ENCODE measurements at regions not wholly inside any gene's neighbourhood (a gene's known extent, or its start where the extent isn't known, plus 50 kb on each side); places are given as distances from the start of the nearest gene placed in this dataset.
A peak's percentile ranks its signal among the peaks of the same experiment; 100 is the strongest.
"Not testable (repeated sequence)": the region's sequence is repeated elsewhere in the genome, so short reads cannot be mapped to it uniquely, and the experiment has no call there.

DNA sequence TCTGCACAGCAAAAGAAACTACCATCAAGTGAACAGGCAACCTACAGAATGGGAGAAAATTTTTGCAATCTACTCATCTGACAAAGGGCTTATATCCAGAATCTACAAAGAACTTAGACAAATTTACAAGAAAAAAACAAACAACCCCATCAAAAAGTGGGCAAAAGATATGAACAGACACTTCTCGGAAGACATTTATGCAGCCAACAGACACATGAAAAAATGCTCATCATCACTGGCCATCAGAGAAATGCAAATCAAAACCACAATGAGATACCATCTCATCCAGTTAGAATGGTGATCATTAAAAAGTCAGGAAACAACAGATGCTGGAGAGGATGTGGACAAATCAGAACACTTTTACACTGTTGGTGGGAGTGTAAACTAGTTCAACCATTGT is 216.3 kb upstream of the STXBP5 start:
- not testable (repeated sequence) for DNase-seq

DNA sequence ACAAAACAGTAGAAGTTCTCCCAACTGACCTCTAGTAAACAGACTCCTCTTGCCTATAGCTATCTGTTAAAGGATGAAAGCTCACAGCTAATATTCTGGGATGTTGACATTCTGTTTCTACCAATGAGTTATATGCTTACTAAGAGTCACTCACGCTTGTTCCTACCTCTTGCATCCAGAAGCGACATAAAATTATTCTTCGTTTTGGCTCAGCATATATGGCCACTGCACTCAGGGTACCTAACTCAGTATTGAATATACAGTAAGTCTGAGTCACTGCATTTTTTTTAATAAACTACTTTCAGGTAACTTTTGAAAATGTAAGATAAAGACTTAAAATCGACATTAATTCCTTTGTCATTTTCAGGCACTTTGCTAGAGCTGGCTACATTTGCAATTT is 214.4 kb upstream of the STXBP5 start:
- DNase-seq = no peak

DNA sequence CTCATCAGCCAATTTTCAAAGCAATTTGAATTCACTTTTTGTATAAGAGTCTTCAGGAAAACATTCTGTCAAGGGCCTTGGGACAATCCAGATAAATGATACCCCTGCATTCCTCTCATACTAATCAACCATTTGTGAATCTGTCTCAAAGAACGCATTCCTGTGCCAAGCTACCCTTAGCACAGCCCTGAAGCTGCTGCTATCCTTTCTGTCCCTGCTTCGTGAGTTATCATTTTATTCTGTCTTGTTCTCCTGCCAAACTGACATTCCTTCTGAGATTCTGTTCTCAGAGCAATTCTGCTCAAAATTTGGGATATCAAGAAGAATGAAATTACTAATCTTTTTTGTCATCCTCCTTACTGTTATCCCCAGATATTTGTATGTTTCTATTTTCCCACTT is 213.9 kb upstream of the STXBP5 start:
- DNase-seq = no peak

DNA sequence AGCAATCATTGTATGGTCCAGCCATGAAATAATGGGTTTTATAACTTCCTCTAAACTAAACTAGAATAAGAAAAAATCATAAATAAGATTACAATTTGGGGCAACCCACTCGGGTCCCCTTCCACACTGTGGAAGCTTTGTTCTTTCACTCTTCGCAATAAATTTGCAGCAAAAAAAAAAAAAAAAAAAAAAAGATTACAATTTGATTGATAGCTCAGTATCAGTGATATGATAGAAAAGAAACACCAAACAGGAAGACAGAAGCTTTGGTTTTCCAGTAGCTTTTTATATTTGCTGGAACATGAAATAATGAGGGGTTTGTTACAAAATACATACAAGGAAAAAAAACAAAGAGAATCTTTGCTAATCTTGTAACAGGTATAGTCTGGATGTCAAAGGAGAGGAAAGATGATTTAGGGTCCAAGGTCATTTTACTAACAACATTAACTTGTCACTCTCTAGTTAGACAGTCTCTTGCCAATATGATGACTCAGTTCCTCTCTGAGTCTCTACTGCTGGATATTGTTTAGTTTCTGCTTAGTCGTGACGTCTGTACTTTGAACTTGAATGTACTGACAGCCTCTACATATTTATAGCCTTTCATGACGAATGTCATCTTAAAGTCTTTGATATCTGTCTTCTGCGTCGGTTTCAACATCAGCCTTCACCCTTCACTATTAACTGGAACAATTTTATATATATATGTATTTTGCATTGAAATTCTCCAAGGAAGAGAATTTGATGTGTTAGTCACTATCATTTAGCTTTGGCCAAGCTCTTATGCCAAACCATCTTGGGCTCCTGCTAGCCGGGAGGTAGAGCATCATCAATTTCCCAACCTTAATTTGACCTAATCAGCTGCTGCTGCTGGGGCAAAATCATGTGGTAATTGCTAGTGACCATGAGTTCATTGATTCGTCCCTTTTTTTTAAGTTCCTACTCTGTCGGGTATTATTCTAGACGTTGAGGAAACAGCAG is 213.1 kb upstream of the STXBP5 start:
- DNase-seq = no peak

DNA sequence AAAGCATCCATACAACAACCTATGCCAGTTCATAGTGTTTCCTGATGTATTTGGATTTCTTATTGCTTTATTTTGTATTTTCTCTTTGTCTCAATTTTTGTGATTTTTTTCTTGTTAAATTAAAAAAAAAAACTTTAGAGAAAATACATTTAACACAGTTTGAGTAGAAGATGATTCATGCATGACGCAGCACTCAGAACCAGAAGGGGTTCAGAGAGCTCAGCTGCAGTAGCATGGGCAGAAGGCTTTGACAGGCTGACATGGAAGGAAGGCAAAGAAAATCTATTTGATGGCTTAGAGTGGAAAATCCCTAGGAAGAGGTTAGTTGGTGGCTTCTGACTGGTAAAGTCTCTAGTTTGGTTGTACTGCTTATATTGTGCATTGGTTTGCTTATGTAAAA is 207.2 kb upstream of the STXBP5 start:
- no peak for DNase-seq

DNA sequence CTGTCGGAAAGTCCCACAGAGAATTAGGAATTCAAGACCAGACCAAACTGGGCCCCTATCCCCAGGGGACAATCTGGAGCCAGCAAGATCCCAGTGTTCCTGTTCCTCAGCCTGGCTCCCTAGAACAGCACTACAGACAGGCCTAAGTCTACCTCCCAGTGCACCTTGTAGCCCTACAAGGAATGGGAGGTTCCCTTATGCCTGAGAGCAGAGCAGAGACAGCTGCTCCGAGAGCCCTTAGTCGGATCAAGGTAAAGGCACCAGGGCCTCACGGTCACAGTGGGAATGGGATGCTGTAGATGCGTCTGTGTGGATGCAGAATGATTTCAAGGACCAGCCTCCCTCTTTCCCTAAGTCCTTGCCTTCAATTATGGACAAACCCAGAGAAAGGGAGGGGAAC is 204.5 kb upstream of the STXBP5 start:
- no peak for DNase-seq

DNA sequence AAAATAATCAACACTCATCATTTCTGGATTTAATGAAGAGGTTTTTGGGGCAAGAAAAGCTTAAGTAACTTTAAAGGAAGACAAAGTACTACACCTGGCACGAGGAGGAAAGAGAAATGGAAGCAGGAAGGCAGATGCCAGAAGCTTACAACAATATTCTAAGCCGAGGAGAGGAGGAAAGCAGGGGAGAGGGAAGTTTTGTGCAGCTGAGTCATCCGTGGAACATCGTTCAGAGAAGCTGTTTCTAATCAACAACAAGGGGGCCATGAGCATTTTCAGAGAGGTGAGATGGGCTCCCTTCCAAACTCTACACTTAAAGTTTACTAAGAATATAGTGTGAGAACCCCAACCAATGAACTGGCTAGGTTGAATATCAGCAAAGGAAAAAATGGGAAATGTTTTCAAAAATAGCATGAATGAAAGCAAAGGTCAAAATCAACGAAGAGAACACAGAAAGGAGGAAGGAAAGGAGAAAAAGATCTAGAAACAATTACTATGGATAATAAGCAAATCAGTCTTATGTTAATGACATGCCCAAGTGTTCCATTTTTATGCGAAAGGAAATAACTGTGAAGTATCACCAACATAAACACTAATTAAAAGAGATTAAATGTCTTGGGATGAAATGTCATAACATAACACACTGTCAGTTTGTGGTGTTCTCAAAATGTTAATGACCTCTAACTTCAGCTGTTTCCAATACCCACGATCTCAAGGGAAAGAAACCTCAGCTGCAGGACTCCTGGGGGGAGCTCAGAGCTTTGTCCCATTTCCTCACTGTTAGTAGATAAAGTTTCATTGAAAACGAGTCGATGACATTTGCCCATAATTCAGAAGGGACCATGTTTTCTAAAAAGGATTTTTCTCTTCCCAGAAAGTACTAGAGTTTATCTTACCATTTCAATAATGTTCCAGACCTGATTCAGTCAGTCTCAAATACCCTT is 203.4 kb upstream of the STXBP5 start:
- peak; percentile 8 for DNase-seq

DNA sequence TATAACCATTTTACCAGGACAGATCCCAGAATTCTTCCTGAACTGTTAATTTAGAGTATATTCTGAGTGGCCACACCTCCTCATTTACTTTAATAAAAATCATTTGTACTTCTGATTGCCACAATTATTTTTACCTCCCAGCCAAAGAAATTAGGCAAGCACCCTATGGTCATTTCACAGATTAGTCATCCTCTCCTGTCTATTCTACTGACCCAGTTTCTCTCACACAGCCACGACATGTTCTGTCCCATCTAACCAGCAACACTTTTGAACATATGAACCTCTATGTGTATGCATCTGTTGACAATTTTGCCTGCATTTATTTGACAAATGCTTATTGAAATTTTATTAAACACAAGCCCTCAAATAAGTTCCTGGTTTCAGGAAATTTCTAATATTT is 202.6 kb upstream of the STXBP5 start:
- DNase-seq = no peak

DNA sequence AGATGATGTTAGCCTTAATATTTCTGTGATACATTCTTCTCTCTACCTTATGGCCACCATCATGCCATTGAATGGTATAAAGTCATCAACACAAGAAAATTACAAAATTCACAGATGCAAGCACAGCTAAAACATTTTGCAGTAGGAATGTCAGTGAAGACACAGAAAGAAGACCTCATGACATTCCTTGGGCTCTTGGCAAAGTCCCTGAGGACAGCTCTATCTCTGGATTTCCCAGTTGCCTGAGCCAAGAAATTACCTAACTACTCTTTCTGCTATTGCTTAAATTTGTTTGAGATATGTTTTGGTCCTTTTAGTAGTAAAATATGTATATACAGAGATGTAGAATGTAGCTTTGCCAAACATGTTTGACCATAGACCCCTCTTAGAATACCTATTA is 201.0 kb upstream of the STXBP5 start:
- no peak for DNase-seq

DNA sequence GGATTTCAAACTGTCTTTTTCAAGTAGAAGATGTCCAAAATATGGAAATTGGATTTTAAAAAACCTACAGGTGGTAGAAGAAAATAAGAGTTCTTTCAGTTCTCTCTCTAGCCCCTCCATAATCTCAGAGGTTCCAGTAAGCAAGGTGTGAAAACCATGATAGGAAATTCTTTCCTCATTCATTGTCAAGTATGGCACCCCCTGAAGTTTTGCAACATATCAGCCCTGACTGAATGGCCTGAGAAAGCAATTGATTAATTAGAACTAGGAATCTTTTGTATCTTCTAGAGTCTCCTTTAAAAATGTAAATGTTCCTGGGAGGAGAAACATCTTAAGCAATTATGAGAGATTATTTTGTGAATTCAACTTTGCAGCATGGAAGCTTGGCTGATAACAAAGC is 198.7 kb upstream of the STXBP5 start:
- no peak for DNase-seq

DNA sequence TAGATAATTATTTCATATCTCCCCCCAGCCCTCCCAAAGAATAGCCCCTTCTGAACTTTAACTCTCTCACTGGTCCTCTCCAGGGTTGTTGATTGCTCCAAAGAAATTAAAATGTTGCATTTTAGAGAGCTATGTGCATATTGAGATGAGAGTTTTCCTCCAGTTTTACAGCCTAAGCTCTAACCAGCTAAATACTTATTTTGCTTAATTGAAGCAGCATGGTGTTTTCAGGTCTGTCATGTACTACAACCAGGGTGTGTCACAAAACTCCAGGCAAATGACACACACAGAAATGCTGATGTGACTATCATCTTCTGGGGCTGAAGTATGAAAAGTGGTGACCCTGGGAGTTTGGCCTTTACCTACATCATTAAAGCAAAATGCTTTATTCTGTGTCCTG is 196.8 kb upstream of the STXBP5 start:
- DNase-seq = no peak

DNA sequence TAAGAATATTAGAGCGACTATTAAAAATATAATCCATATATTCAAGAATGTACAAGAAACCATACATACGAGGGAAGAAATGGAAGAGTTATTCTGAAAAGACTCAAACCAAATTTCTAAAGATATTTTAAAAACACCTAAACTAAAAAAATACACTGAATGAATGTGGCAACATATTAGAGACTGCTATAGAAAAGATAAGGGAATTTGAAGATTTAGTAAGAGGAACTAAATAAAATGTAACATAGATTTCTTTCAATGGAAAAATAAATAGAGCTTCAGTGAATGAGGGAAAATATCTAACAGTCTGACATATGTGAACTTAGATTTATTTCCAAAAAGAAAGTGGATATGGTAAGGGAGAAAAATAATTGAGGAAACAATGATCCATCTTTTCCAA is 194.9 kb upstream of the STXBP5 start:
- no peak for DNase-seq

DNA sequence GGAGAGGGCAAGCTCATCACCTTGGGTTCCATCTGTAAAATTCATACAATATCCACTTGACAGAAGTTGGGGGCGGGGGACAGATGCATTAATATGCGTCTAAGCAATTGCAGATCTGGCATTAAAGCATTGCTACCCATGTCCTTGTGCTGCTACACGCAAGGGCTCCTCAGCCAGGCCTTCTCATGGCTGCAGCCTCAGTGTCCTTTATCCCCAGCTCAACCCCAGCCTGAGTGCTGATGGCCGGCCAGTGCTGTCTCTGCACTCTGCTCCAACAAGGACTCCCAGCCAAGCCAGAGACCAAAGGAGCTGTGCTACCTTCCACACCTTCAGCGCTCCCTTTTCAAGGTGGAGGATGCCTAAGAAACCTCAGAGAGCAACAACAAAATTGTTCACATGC is 188.5 kb upstream of the STXBP5 start:
- DNase-seq = no peak

DNA sequence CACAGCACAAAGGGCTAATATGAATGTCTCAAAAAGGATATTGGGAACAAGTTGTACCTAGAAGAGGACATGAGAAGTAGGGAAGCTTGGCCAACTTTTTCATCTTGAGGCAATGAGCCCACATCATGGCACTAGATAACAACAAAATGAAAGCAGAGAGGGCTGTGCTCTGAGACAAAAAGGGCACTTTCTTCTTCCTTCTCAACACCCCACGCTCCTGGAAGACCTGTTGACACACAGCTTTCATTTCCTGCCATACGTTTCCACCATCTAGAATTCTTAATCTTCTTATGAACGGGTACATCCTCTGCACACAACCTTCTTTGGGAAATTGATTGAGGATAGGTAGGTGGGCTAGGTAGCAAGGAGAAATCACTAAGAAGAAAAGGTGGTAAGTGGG is 187.8 kb upstream of the STXBP5 start:
- no peak for DNase-seq

DNA sequence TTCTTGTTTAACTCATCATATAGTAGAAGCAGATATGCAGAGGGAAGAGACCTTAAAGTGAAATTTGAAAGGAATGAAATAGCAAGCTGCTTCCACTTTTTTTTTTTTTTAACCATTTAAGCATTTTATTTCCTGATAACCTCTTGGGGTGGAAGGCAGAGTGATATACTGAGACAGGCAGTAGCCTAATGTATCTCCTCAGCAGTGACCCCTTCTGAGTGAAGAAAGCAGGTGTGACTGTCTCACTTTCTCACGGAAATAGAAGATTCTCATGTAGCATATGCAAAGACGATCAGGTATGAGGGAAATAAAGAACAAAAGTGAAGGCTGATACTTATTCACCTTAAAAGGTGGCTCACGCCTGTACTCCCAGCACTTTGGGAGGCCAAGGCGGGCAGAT is 187.1 kb upstream of the STXBP5 start:
- no peak for DNase-seq

DNA sequence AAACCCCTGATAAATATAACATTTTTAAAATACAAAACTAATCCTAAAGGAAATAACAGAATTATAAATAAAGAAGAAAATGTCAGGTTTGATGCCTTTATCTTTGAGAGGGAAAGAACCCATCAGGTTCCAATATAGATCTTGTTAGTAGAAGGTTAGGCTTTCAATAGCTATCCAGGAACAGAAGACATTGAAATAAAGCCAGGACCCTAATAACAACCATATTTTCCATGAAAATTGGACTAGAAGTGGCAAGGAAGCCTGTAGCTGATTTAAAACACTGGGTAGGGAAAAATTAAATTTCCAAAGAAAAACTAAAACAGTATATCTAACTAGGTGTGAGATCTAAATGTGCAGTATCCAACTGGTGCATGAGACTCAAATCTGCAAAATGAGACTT is 185.2 kb upstream of the STXBP5 start:
- no peak for DNase-seq

DNA sequence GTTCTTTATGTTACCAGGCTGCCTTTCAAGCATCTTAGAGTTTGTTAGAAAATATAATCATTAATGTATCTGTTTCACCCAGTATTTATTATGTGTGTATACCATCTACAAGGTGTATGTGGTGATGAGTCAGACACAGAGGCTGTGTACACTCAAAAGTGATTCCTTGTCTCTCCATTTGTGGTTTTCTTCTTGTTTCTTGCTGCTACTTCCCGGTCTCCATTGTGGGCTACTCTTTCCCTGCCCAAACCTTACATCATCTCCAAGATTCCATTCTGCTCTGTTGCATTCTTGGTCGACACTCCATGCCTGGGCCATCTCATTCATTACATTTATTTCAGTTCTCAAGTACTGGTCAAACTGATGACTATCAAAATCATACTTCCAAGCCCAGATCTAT is 182.2 kb upstream of the STXBP5 start:
- DNase-seq = no peak

DNA sequence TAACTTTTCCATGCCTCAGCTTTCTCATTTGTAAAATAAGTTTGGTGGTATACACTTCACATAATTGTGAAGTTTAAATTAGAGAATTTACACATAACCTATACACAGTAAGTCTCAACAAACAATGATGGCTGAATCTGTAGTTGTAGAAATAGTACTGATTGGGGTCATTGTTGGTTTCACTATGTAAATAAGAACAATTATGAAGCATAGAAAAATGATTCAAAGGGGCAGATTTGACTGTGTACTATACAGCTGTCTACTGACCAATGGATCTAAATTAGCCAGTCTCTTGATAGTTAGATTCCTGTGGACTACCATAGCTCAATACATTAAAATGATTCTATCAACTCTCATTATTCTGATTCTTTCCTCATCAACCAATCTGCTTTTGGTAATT is 181.1 kb upstream of the STXBP5 start:
- DNase-seq = no peak

DNA sequence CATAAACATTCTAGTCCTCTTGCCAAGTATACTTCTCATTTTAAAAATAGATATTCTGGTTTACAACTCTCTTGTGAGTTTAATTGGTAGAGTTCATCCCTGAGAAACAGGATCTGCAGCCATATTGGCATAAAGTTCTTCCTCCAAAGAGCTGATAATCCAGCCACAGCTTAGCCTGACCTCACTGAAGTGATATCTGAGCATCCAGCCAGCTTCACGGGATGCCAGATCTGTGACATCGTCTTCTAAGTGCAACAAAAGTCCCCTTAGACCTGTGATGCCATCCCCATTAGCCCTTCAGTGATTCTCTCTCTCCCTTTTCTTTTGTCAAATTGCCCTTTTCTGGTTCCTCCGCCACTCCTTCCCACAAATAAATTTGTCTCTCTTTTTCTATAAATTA is 180.6 kb upstream of the STXBP5 start:
- no peak for DNase-seq

DNA sequence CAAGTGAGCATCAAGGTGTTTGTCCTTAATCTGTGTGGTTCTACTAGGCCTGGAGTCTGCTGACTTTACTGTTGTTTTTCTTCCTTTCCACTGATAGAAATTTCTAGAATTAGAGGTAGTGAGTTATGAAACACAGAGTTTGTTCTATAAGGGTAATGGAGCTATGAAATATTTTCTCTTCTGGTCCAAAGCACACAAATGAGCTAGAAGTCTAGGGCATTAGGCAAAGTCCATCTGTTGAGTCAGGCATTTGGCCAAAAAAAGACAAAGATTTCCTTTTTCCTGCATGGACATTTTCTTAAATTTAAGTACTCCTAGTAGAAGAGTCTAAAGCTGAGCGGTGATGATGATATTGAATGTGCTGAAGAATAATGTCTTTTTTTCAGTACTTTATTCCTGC is 174.3 kb upstream of the STXBP5 start:
- DNase-seq = no peak

DNA sequence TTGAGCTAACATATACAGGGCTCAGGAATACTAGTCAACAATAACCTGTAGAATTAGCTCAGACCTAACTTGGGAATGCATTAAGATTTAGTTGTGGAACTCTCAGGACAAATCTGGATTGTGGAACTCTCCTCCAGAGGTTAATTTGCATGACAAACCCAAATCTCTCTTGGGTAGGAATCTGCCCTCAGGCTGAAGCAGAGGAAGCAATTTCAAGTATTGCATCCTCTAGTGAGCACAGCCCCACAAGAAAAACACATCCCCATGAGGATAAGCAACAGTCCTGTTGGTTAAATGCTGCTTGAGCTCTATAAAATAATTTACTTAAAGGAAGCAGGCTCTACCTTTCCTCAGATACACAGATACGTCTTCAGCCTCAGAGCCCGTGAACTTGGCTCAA is 170.9 kb upstream of the STXBP5 start:
- no peak for DNase-seq

DNA sequence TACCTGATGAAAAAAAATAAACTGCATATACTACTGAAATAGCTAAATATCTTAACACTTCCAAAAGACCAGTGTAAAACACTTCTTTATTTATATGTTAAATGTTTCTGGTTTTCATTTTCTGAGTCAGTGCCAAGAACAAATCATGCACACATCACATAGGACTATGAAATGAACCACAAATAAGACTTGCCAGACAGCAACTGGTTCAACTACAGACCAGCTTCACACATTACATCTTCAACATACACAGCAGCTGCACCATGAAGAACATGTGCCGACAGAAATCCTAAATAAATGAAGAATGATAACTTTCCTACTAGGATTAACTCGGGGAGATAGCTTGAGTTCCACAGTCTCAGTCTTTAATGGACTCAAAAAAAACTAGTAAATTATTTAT is 168.3 kb upstream of the STXBP5 start:
- no peak for DNase-seq

DNA sequence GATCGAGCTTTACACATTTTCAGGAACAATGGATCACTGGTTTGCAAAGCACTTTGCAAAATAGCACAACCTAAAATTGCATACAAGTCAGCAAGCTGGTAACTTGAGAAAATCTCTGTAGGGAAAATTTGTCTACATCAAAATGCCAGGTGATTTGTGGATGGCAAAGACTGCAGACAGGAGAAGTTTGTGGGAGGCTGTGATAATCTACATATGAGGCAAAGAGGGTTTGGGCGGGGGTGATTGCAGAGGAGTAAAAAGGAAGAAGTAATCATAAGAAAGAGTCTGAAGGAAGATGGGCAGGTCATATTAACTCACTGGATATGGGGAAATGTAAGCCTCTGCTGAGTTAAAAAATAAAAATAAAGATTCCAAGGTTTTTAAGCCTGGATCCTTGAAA is 166.3 kb upstream of the STXBP5 start:
- DNase-seq = no peak
